IMR-90 (cell line): ENCODE measurements at regions not wholly inside any gene's neighbourhood (a gene's known extent, or its start where the extent isn't known, plus 50 kb on each side); places are given as distances from the start of the nearest gene placed in this dataset.

Experiments
- ATAC-seq: fragments of 200-7000 bp; cut with Tn5 transposase; 2 replicates; pipeline ENCODE4 v1.9.1; 2020; ENCODE audit warnings: low read depth, mild to moderate bottlenecking, moderate library complexity
- BruUV-seq: library from RNA; stranded (reverse); fragments of 400-500 nt; replicated peaks from 2 replicates; lab custom pipeline; 2021; lab: Mats Ljungman, UMichigan
- CTCF ChIA-PET: fragments of 300-600 bp; formaldehyde crosslinking; extraction: SDS; loops from one replicate; lab custom pipeline; 2021; ENCODE audit warnings: antibody characterized with exemption; lab: Yijun Ruan, JAX
- POLR2A ChIA-PET: fragments of 300-600 bp; sonication (Branson Sonifier 250); formaldehyde crosslinking; loops from one replicate; lab custom pipeline; 2022; ENCODE audit warnings: antibody characterized with exemption; ENCODE audit not compliant: unreplicated experiment; lab: Charles Lee
- DNase-seq: peaks from one replicate; pipeline ENCODE4 v3.0.0; 2013
- H2AFZ ChIP-seq: replicated peaks from 2 replicates; pipeline ENCODE3; 2013; ENCODE audit warnings: low read length, mild to moderate bottlenecking; ENCODE audit not compliant: poor library complexity
- H2AK5ac ChIP-seq: 2 replicates; pipeline ENCODE4 v1.6.1; 2013; ENCODE audit warnings: low read depth, low read length, inconsistent platforms
- H2AK9ac ChIP-seq: replicated peaks from 2 replicates; pipeline ENCODE3; 2013; ENCODE audit warnings: mild to moderate bottlenecking, low read depth, low read length, moderate library complexity; ENCODE audit not compliant: poor library complexity
- H2BK120ac ChIP-seq: 2 replicates; pipeline ENCODE4 v1.6.1; 2013; ENCODE audit warnings: low read depth, low read length, inconsistent platforms
- H2BK15ac ChIP-seq: 3 replicates; pipeline ENCODE4 v1.6.1; 2013; ENCODE audit warnings: low read depth, low read length, inconsistent platforms
- H2BK20ac ChIP-seq: 2 replicates; pipeline ENCODE4 v1.6.1; 2013; ENCODE audit warnings: low read depth, mild to moderate bottlenecking, inconsistent platforms, low read length, moderate library complexity
- H2BK5ac ChIP-seq: 2 replicates; pipeline ENCODE4 v1.6.1; 2013; ENCODE audit warnings: mild to moderate bottlenecking, low read depth, low read length, inconsistent platforms; ENCODE audit not compliant: poor library complexity, severe bottlenecking
- H3K14ac ChIP-seq: replicated peaks from 2 replicates; pipeline ENCODE4 v1.6.1; 2013; ENCODE audit warnings: low read depth, low read length, inconsistent platforms
- H3K18ac ChIP-seq: 2 replicates; pipeline ENCODE4 v1.6.1; 2013; ENCODE audit warnings: low read depth, low read length, control low read depth
- H3K23ac ChIP-seq: 2 replicates; pipeline ENCODE4 v1.6.1; 2013; ENCODE audit warnings: low read depth, low read length, inconsistent platforms
- H3K27ac ChIP-seq: 2 replicates; pipeline ENCODE4 v1.5.1; 2013; ENCODE audit warnings: mild to moderate bottlenecking, control low read depth, low read length; ENCODE audit not compliant: insufficient read depth
- H3K27me3 ChIP-seq: 2 replicates; pipeline ENCODE4 v1.6.1; 2013; ENCODE audit warnings: low read length; ENCODE audit not compliant: control insufficient read depth, insufficient read depth
- H3K36me3 ChIP-seq: 2 replicates; pipeline ENCODE4 v1.6.1; 2013; ENCODE audit warnings: low read length, mixed read lengths; ENCODE audit not compliant: control insufficient read depth, insufficient read depth
- H3K4ac ChIP-seq: 2 replicates; pipeline ENCODE4 v1.6.1; 2013; ENCODE audit warnings: low read depth, low read length, inconsistent platforms
- H3K4me1 ChIP-seq: 2 replicates; pipeline ENCODE4 v1.6.1; 2013; ENCODE audit warnings: low read length, mixed read lengths; ENCODE audit not compliant: control insufficient read depth, insufficient read depth
- H3K4me2 ChIP-seq: 2 replicates; pipeline ENCODE4 v1.6.1; 2013; ENCODE audit warnings: low read depth, mild to moderate bottlenecking, control low read depth, low read length, moderate library complexity
- H3K4me3 ChIP-seq: 2 replicates; pipeline ENCODE4 v1.5.1; 2013; ENCODE audit warnings: low read depth, mild to moderate bottlenecking, control low read depth, low read length, moderate library complexity; ENCODE audit not compliant: insufficient read depth
- H3K56ac ChIP-seq: 2 replicates; pipeline ENCODE4 v1.6.1; 2013; ENCODE audit warnings: low read length, inconsistent platforms; ENCODE audit not compliant: insufficient read depth; ENCODE audit errors: extremely low read depth
- H3K79me1 ChIP-seq, 2 experiments: 2 replicates each; pipeline ENCODE4 v1.6.1; 2013; ENCODE audit warnings: low read length in 2 of 2, inconsistent platforms in 1 of 2, low read depth in 1 of 2
- H3K9ac ChIP-seq: 2 replicates; pipeline ENCODE4 v1.6.1; 2013; ENCODE audit warnings: low read depth, low read length, control low read depth
- H3K9me1 ChIP-seq: 2 replicates; pipeline ENCODE4 v1.6.1; 2013; ENCODE audit warnings: low read length, inconsistent platforms; ENCODE audit not compliant: insufficient read depth
- H3K9me3 ChIP-seq: 2 replicates; pipeline ENCODE4 v1.6.1; 2013; ENCODE audit warnings: low read length; ENCODE audit not compliant: control insufficient read depth, insufficient read depth
- H4K20me1 ChIP-seq: 2 replicates; pipeline ENCODE4 v1.6.1; 2013; ENCODE audit warnings: low read length, inconsistent platforms; ENCODE audit not compliant: insufficient read depth
- H4K5ac ChIP-seq: 2 replicates; pipeline ENCODE4 v1.6.1; 2013; ENCODE audit warnings: mild to moderate bottlenecking, low read depth, low read length, control low read depth
- H4K8ac ChIP-seq, 2 experiments: 2 replicates each; pipeline ENCODE4 v1.6.1; 2013; ENCODE audit warnings: low read depth in 2 of 2, low read length in 2 of 2, control low read depth in 1 of 2, inconsistent platforms in 1 of 2
- H4K91ac ChIP-seq: 2 replicates; pipeline ENCODE4 v1.6.1; 2013; ENCODE audit warnings: low read depth, low read length, inconsistent platforms; ENCODE audit not compliant: insufficient read depth
- ELK1 ChIP-seq: fragments of 150-350 bp; IDR thresholded peaks from 2 replicates; pipeline ENCODE4 v1.6.1; 2016; ENCODE audit warnings: low read depth, mild to moderate bottlenecking, low read length, moderate library complexity, borderline replicate concordance
- RAD21 ChIP-seq: IDR thresholded peaks from 2 replicates; pipeline ENCODE4 v1.6.1; 2012; ENCODE audit warnings: low read length, improper control_type of control experiment
- RCOR1 ChIP-seq: IDR thresholded peaks from 2 replicates; pipeline ENCODE4 v1.6.1; 2012; ENCODE audit warnings: mild to moderate bottlenecking, low read length, improper control_type of control experiment; ENCODE audit not compliant: insufficient replicate concordance
- SMC3 ChIP-seq: fragments of 150-350 bp; IDR thresholded peaks from 2 replicates; pipeline ENCODE4 v1.6.1; 2016; ENCODE audit warnings: low read depth, mild to moderate bottlenecking, antibody characterized with exemption, low read length, moderate library complexity
- USF2 ChIP-seq: fragments of 150-350 bp; IDR thresholded peaks from 2 replicates; pipeline ENCODE4 v1.6.1; 2017; ENCODE audit warnings: mild to moderate bottlenecking, antibody characterized with exemption, low read length, low read depth
- WGBS, 2 experiments: methylation state at CpG; one replicate each; pipeline versions ENCODE4 v1.1.5 to v1.1.7; 2013; ENCODE audit warnings: missing lambda C conversion rate in 2 of 2; ENCODE audit not compliant: insufficient read length in 1 of 2; ENCODE audit errors: extremely low coverage in 2 of 2; 5-methylcytosine and 5-hydroxymethylcytosine counted together
- dilution Hi-C: fragments of 300-500 bp; cut with HindIII; formaldehyde crosslinking; loops from one replicate; pipeline ENCODE4 v1.14.3; 2018; ENCODE audit warnings: low sequenced_read_pairs; ENCODE audit not compliant: unreplicated experiment
- in situ Hi-C: fragments of 300-500 bp; cut with MboI; formaldehyde crosslinking; loops from 3 replicates; pipeline ENCODE4 v1.14.3; 2019; ENCODE audit warnings: low sequenced_read_pairs, inconsistent platforms, mixed read lengths
- intact Hi-C: fragments of 100-400 bp; cut with micrococcal nuclease; formaldehyde crosslinking; loops from 2 replicates; pipeline ENCODE4 v1.10.0; 2022

GRCh38 chr5:126094991-126095390, 328.2 kb upstream of the GRAMD2B start:
- Histone ChIP-seq H4K5ac (no peak overlapping the region), H4K91ac (no peak overlapping the region), H3K27me3 (no peaks in the 10 kb centered on the region), H3K23ac (no peak overlapping the region), H2AK9ac (no peak overlapping the region), H3K79me1 (no peaks in the 10 kb centered on the region), H2BK20ac (no peak overlapping the region), H3K4me3 (no peak overlapping the region), H3K14ac (no peak overlapping the region), H2AK5ac (no peak overlapping the region), H3K4me1 (no peaks in the 10 kb centered on the region), H3K4me2 (no peak overlapping the region), H3K36me3 (no peaks in the 10 kb centered on the region), H3K9me1 (no peaks in the 10 kb centered on the region), H2BK15ac (no peak overlapping the region), H2BK5ac (no peak overlapping the region), H4K8ac (no peak overlapping the region), H3K27ac (no peak overlapping the region), H3K4ac (no peak overlapping the region), H3K9me3 (no peaks in the 10 kb centered on the region), H3K9ac (no peak overlapping the region), H4K20me1 (no peaks in the 10 kb centered on the region), H2AFZ (no peak overlapping the region), H2BK120ac (no peak overlapping the region), H3K56ac (no peak overlapping the region), H3K18ac (no peak overlapping the region)
- in situ Hi-C loops: no loop called here
- POLR2A ChIA-PET: no interaction called here
- intact Hi-C loops: no loop called here
- DNase-seq: no peak
- no TSS peak for BruUV-seq
- CTCF ChIA-PET: no interaction called here
- dilution Hi-C loops: no loop called here
- no peak for ATAC-seq
- no CpG with 5 or more reads among the region's 2 CpGs for WGBS, 2 experiments
- TF ChIP-seq ELK1: no peak
- no peak for TF ChIP-seq USF2
- no peak for TF ChIP-seq RAD21
- no peak for TF ChIP-seq RCOR1
- no peak for TF ChIP-seq SMC3
